ENCODE measurements at regions not wholly inside any gene's neighbourhood (a gene's known extent, or its start where the extent isn't known, plus 50 kb on each side); places are given as distances from the start of the nearest gene placed in this dataset.

DNA sequence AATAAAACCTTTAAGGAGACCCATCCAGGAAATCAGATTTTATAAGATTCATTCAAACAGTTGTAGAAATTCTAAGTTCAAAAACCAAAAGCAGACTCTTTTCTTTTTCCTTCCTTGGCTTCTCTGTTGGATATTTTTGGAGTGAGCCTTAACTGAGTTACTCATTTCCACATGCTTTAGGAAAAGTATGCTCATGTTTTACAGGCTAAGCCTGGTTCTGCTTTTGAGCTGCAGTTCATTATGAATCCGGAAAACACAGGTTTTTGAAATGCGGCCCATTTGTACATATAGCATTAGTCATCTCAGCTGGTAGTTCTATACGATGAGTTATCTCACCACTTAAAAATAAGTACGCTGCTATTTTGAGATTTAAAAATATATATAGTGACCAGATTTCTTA is 156.6 kb upstream of the DMRT1 start:
- H3K4me2 ChIP-seq (ENCODE audit: low read depth, low read length, poor library complexity, severe bottlenecking) = no peak overlapping the region
- no peak overlapping the region for H3K4me3 ChIP-seq (ENCODE audit: low read length, poor library complexity, severe bottlenecking)
- no peak overlapping the region for H3K9ac ChIP-seq (ENCODE audit: low read depth, low read length, poor library complexity, severe bottlenecking)

DNA sequence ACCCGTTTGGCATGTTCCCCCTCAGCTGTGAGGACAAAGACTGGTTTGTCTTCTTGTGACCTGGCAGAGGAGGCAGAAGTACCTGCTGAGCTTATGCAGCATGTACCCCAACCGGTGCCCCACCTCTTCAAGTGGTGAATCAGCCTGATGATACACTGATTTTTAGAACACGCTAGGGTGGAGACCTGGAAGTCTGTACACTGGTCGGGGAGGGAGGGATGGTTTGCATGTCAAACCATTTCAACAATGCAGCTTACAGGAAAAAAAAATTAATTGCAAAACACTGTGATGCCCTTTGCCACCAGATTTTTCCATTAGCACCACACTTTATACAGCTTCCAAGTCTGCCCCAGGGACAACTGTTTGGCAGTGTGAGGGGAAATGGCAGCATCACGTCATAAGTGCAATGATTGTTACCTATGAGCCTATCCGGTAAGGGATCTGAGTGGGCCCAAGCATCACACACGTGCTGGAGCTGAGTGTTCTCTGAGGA is 155.1 kb upstream of the DMRT1 start:
- no peak overlapping the region for H3K4me3 ChIP-seq (ENCODE audit: low read length, poor library complexity, severe bottlenecking)
- H2AFZ ChIP-seq (ENCODE audit: low read length) = no peak overlapping the region
- no peak overlapping the region for H3K4me2 ChIP-seq (ENCODE audit: low read depth, low read length, poor library complexity, severe bottlenecking)
- H4K20me1 ChIP-seq (ENCODE audit: insufficient read depth, low read length, poor library complexity, severe bottlenecking) = no peaks in the 10 kb centered on the region
- H3K9me3 ChIP-seq (ENCODE audit: insufficient read depth, low read depth, low read length) = no peaks in the 10 kb centered on the region
- no peaks in the 10 kb centered on the region for H3K79me2 ChIP-seq (ENCODE audit: insufficient read depth, low read length)
- no peaks in the 10 kb centered on the region for H3K36me3 ChIP-seq (ENCODE audit: insufficient read depth, low read length)
- H3K9ac ChIP-seq (ENCODE audit: low read depth, low read length, poor library complexity, severe bottlenecking) = no peak overlapping the region
- no peaks in the 10 kb centered on the region for H3F3A ChIP-seq (ENCODE audit: low read depth)
- H3K9me2 ChIP-seq (replicated peaks; ENCODE audit: low read depth, low read length) = no peaks in the 10 kb centered on the region
- H3K4me1 ChIP-seq (ENCODE audit: insufficient read depth, low read length, poor library complexity, severe bottlenecking) = peaks cover 20% of the 10 kb centered on the region
- TF ChIP-seq, protein P1, sequence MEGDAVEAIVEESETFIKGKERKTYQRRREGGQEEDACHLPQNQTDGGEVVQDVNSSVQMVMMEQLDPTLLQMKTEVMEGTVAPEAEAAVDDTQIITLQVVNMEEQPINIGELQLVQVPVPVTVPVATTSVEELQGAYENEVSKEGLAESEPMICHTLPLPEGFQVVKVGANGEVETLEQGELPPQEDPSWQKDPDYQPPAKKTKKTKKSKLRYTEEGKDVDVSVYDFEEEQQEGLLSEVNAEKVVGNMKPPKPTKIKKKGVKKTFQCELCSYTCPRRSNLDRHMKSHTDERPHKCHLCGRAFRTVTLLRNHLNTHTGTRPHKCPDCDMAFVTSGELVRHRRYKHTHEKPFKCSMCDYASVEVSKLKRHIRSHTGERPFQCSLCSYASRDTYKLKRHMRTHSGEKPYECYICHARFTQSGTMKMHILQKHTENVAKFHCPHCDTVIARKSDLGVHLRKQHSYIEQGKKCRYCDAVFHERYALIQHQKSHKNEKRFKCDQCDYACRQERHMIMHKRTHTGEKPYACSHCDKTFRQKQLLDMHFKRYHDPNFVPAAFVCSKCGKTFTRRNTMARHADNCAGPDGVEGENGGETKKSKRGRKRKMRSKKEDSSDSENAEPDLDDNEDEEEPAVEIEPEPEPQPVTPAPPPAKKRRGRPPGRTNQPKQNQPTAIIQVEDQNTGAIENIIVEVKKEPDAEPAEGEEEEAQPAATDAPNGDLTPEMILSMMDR (conservative IDR thresholded peaks at IDR 0.05; ENCODE audit: low read length) = no peak
- no peak for TF ChIP-seq EZH2phosphoT487 (IDR thresholded peaks at IDR 0.05; ENCODE audit: borderline replicate concordance)
- H3K27me3 ChIP-seq (ENCODE audit: insufficient read depth, low read length, poor library complexity, severe bottlenecking) = no peaks in the 10 kb centered on the region

More for the DNA sequence above, 156.6 kb upstream of the DMRT1 start:
- Histone ChIP-seq H3K4me1 (ENCODE audit: insufficient read depth, low read length, poor library complexity, severe bottlenecking) (peaks cover 12% of the 10 kb centered on the region), H3K9me3 (ENCODE audit: insufficient read depth, low read depth, low read length) (no peaks in the 10 kb centered on the region), H4K20me1 (ENCODE audit: insufficient read depth, low read length, poor library complexity, severe bottlenecking) (no peaks in the 10 kb centered on the region), H2AFZ (ENCODE audit: low read length) (no peak overlapping the region), H3K79me2 (ENCODE audit: insufficient read depth, low read length) (no peaks in the 10 kb centered on the region), H3F3A (ENCODE audit: low read depth) (no peaks in the 10 kb centered on the region), H3K9me2 (replicated peaks; ENCODE audit: low read depth, low read length) (no peaks in the 10 kb centered on the region), H3K27me3 (ENCODE audit: insufficient read depth, low read length, poor library complexity, severe bottlenecking) (no peaks in the 10 kb centered on the region), H3K36me3 (ENCODE audit: insufficient read depth, low read length) (no peaks in the 10 kb centered on the region)
- no peak for TF ChIP-seq EZH2phosphoT487 (IDR thresholded peaks at IDR 0.05; ENCODE audit: borderline replicate concordance)
- TF ChIP-seq, protein P1 (conservative IDR thresholded peaks at IDR 0.05; ENCODE audit: low read length) = no peak

- no peak overlapping the region for H2AFZ ChIP-seq (ENCODE audit: low read length)
Observed at GRCh38 chr9:687034-687785, 154.3 kb upstream of the DMRT1 start.

More at GRCh38 chr9:687034-687785, 154.3 kb upstream of the DMRT1 start:
- H3K79me2 ChIP-seq (ENCODE audit: insufficient read depth, low read length) = no peaks in the 10 kb centered on the region
- H3F3A ChIP-seq (ENCODE audit: low read depth) = no peaks in the 10 kb centered on the region
- H3K9me3 ChIP-seq (ENCODE audit: insufficient read depth, low read depth, low read length) = no peaks in the 10 kb centered on the region
- peaks cover 28% of the 10 kb centered on the region for H3K4me1 ChIP-seq (ENCODE audit: insufficient read depth, low read length, poor library complexity, severe bottlenecking)
- no peak overlapping the region for H3K4me3 ChIP-seq (ENCODE audit: low read length, poor library complexity, severe bottlenecking)
- no peaks in the 10 kb centered on the region for H3K36me3 ChIP-seq (ENCODE audit: insufficient read depth, low read length)
- H3K4me2 ChIP-seq (ENCODE audit: low read depth, low read length, poor library complexity, severe bottlenecking) = no peak overlapping the region
- TF ChIP-seq EZH2phosphoT487 (IDR thresholded peaks at IDR 0.05; ENCODE audit: borderline replicate concordance) = no peak
- TF ChIP-seq, protein P1 (conservative IDR thresholded peaks at IDR 0.05; ENCODE audit: low read length) = no peak
- H3K9me2 ChIP-seq (replicated peaks; ENCODE audit: low read depth, low read length) = no peaks in the 10 kb centered on the region
- H3K27me3 ChIP-seq (ENCODE audit: insufficient read depth, low read length, poor library complexity, severe bottlenecking) = no peaks in the 10 kb centered on the region
- no peak overlapping the region for H3K9ac ChIP-seq (ENCODE audit: low read depth, low read length, poor library complexity, severe bottlenecking)
- H4K20me1 ChIP-seq (ENCODE audit: insufficient read depth, low read length, poor library complexity, severe bottlenecking) = no peaks in the 10 kb centered on the region
